Right atrium auricular region (tissue), 2 donors: ENCODE measurements at regions not wholly inside any gene's neighbourhood (a gene's known extent, or its start where the extent isn't known, plus 50 kb on each side); places are given as distances from the start of the nearest gene placed in this dataset.

Source experiments
- DNase-seq: peaks from one replicate; pipeline ENCODE4 v3.0.0-alpha.2; 2019; ENCODE audit warnings: low spot score
- H3K27ac ChIP-seq, 2 donors: fragments of 200-600 bp; sonication (generic); 1 replicate in 1 of 2; 2 replicates in 1 of 2; pipeline ENCODE4 v1.5.1; 2016 to 2019
- H3K27me3 ChIP-seq, 2 donors: fragments of 200-600 bp; sonication (generic); one replicate each; pipeline versions ENCODE4 v1.5.1 to v1.6.0; 2017 to 2019
- H3K36me3 ChIP-seq: fragments of 200-600 bp; sonication (generic); one replicate; pipeline ENCODE4 v1.5.1; 2016
- H3K4me1 ChIP-seq, 2 donors: fragments of 200-600 bp; sonication (generic); one replicate each; pipeline versions ENCODE4 v1.5.1 to v1.6.0; 2017 to 2019
- H3K4me3 ChIP-seq, 2 donors: fragments of 200-600 bp; sonication (generic); 1 replicate in 1 of 2; 2 replicates in 1 of 2; pipeline ENCODE4 v1.5.1; 2017 to 2019; ENCODE audit warnings: mild to moderate bottlenecking in 1 of 2, moderate library complexity in 1 of 2
- H3K9me3 ChIP-seq, 2 donors: fragments of 200-600 bp; sonication (generic); one replicate each; pipeline ENCODE4 v1.5.1; 2019
- CTCF ChIP-seq, 2 donors: fragments of 200-600 bp; sonication (generic); IDR thresholded peaks; one replicate each; pipeline ENCODE4 v1.5.1; 2019; ENCODE audit warnings: antibody characterized with exemption in 2 of 2

- Histone ChIP-seq H3K27me3 (no peaks in the 10 kb centered on the region), H3K4me1 (no peaks in the 10 kb centered on the region), H3K36me3 (no peaks in the 10 kb centered on the region), H3K27ac (no peak overlapping the region), H3K4me3 (no peak overlapping the region), H3K9me3 (no peaks in the 10 kb centered on the region)
- DNase-seq = no peak
- TF ChIP-seq CTCF (IDR thresholded peaks at IDR 0.05) = no peak
These were observed 240.6 kb downstream of the TFCP2L1 start for GRCh38 chr2:121044412-121044811.

- Histone ChIP-seq H3K27me3 (no peaks in the 10 kb centered on the region), H3K4me1 (no peaks in the 10 kb centered on the region), H3K4me3 (no peak overlapping the region)
These were observed 239.8 kb downstream of the TFCP2L1 start for GRCh38 chr2:121045245-121045644.

GRCh38 chr2:121046335-121046734 lies 238.7 kb downstream of the TFCP2L1 start:
- Histone ChIP-seq H3K4me1 (no peaks in the 10 kb centered on the region), H3K4me3 (no peak overlapping the region), H3K27ac (no peak overlapping the region), H3K27me3 (no peaks in the 10 kb centered on the region), H3K9me3 (no peaks in the 10 kb centered on the region), H3K36me3 (no peaks in the 10 kb centered on the region)
- no peak for DNase-seq
- TF ChIP-seq CTCF (IDR thresholded peaks at IDR 0.05) = no peak

More at GRCh38 chr2:121045245-121045644, 239.8 kb downstream of the TFCP2L1 start:
- Histone ChIP-seq H3K9me3 (no peaks in the 10 kb centered on the region), H3K36me3 (no peaks in the 10 kb centered on the region), H3K27ac (no peak overlapping the region)
- TF ChIP-seq CTCF (IDR thresholded peaks at IDR 0.05) = no peak
- DNase-seq = no peak

- no peaks in the 10 kb centered on the region for H3K36me3 ChIP-seq
- no peak overlapping the region for H3K27ac ChIP-seq
- no peak for TF ChIP-seq CTCF (IDR thresholded peaks at IDR 0.05)
- H3K27me3 ChIP-seq = no peaks in the 10 kb centered on the region
- DNase-seq = no peak
- H3K4me3 ChIP-seq = no peak overlapping the region
- H3K4me1 ChIP-seq = no peaks in the 10 kb centered on the region
- H3K9me3 ChIP-seq = no peaks in the 10 kb centered on the region
These were observed 237.6 kb downstream of the TFCP2L1 start for GRCh38 chr2:121047383-121047782.

- Histone ChIP-seq H3K27me3 (no peaks in the 10 kb centered on the region), H3K4me3 (no peak overlapping the region), H3K27ac (no peak overlapping the region), H3K9me3 (no peaks in the 10 kb centered on the region), H3K36me3 (no peaks in the 10 kb centered on the region), H3K4me1 (no peaks in the 10 kb centered on the region)
- no peak for DNase-seq
- TF ChIP-seq CTCF (IDR thresholded peaks at IDR 0.05) = no peak
These were observed 235.9 kb downstream of the TFCP2L1 start for GRCh38 chr2:121049131-121049530.

GRCh38 chr2:121049950-121050585 lies 234.9 kb downstream of the TFCP2L1 start:
- H3K4me1 ChIP-seq = no peaks in the 10 kb centered on the region
- no peaks in the 10 kb centered on the region for H3K27me3 ChIP-seq
- DNase-seq = no peak
- H3K4me3 ChIP-seq = no peak overlapping the region
- no peaks in the 10 kb centered on the region for H3K36me3 ChIP-seq
- no peak for TF ChIP-seq CTCF (IDR thresholded peaks at IDR 0.05)
- H3K9me3 ChIP-seq = no peaks in the 10 kb centered on the region
- no peak overlapping the region for H3K27ac ChIP-seq
